ENCODE measurements at regions not wholly inside any gene's neighbourhood (a gene's known extent, or its start where the extent isn't known, plus 50 kb on each side); places are given as distances from the start of the nearest gene placed in this dataset.

- Histone ChIP-seq H2AFZ (ENCODE audit: control insufficient read depth, low read length) (no peak overlapping the region), H3K27me3 (ENCODE audit: control insufficient read depth, extremely low read depth, insufficient read depth, low read length) (no peaks in the 10 kb centered on the region), H3K9me3 (ENCODE audit: control insufficient read depth, low read depth, low read length) (peaks cover 3% of the 10 kb centered on the region), H3K9ac (ENCODE audit: control insufficient read depth, extremely low read depth, insufficient read depth, low read length) (no peak overlapping the region), H3K4me2 (ENCODE audit: control insufficient read depth, extremely low read depth, insufficient read depth, low read depth, low read length) (no peak overlapping the region), H3K4me1 (ENCODE audit: control insufficient read depth, extremely low read depth, insufficient read depth, low read length) (peaks cover 5% of the 10 kb centered on the region), H3K9me1 (ENCODE audit: control insufficient read depth, extremely low read depth, insufficient read depth, low read length) (no peaks in the 10 kb centered on the region), H3K4me3 (ENCODE audit: control insufficient read depth in 2 of 3, extremely low read depth in 1 of 3, insufficient read depth in 2 of 3, low read depth in 1 of 3, low read length in 3 of 3) (no peak overlapping the region), H3K36me3 (ENCODE audit: control insufficient read depth in 2 of 2, extremely low read depth in 1 of 2, insufficient read depth in 2 of 2, low read length in 2 of 2) (no peaks in the 10 kb centered on the region), H4K20me1 (ENCODE audit: control insufficient read depth, extremely low read depth, insufficient read depth, low read length) (no peaks in the 10 kb centered on the region), H3K27ac (ENCODE audit: control insufficient read depth, insufficient read depth, low read length) (no peak overlapping the region), H3K79me2 (ENCODE audit: control insufficient read depth, insufficient read depth, low read length) (no peaks in the 10 kb centered on the region)
- TF ChIP-seq EZH2 (IDR thresholded peaks at IDR 0.05; ENCODE audit: low read length) = no peak
- TF ChIP-seq CTCF (optimal IDR thresholded peaks at IDR 0.05 in 1 of 3, IDR thresholded peaks at IDR 0.05 in 1 of 3, conservative IDR thresholded peaks at IDR 0.05 in 1 of 3; ENCODE audit: extremely low read depth in 1 of 3, insufficient read depth in 2 of 3, low read length in 3 of 3) = no peak
- DNase-seq (ENCODE audit: low read depth, low spot score) (no peak), FAIRE-seq (no peak)
- dilution Hi-C loops (cut with MboI; ENCODE audit: extremely low pct_ligation_motif_present, low sequenced_read_pairs) = no loop called here
These were observed 257.9 kb downstream of the NDUFA10 start for GRCh38 chr2:239767021-239767905.

- Histone ChIP-seq H3K27ac (ENCODE audit: control insufficient read depth, insufficient read depth, low read length) (no peak overlapping the region), H3K4me1 (ENCODE audit: control insufficient read depth, extremely low read depth, insufficient read depth, low read length) (peaks cover 5% of the 10 kb centered on the region), H3K4me2 (ENCODE audit: control insufficient read depth, extremely low read depth, insufficient read depth, low read depth, low read length) (no peak overlapping the region), H4K20me1 (ENCODE audit: control insufficient read depth, extremely low read depth, insufficient read depth, low read length) (no peaks in the 10 kb centered on the region), H3K79me2 (ENCODE audit: control insufficient read depth, insufficient read depth, low read length) (no peaks in the 10 kb centered on the region), H3K36me3 (ENCODE audit: control insufficient read depth in 2 of 2, extremely low read depth in 1 of 2, insufficient read depth in 2 of 2, low read length in 2 of 2) (no peaks in the 10 kb centered on the region), H3K9me1 (ENCODE audit: control insufficient read depth, extremely low read depth, insufficient read depth, low read length) (no peaks in the 10 kb centered on the region), H3K9me3 (ENCODE audit: control insufficient read depth, low read depth, low read length) (no peaks in the 10 kb centered on the region), H2AFZ (ENCODE audit: control insufficient read depth, low read length) (no peak overlapping the region), H3K27me3 (ENCODE audit: control insufficient read depth, extremely low read depth, insufficient read depth, low read length) (no peaks in the 10 kb centered on the region), H3K4me3 (ENCODE audit: control insufficient read depth in 2 of 3, extremely low read depth in 1 of 3, insufficient read depth in 2 of 3, low read depth in 1 of 3, low read length in 3 of 3) (no peak overlapping the region), H3K9ac (ENCODE audit: control insufficient read depth, extremely low read depth, insufficient read depth, low read length) (no peak overlapping the region)
- DNase-seq (ENCODE audit: low read depth, low spot score) (no peak), FAIRE-seq (no peak)
- no peak for TF ChIP-seq EZH2 (IDR thresholded peaks at IDR 0.05; ENCODE audit: low read length)
- no peak for TF ChIP-seq CTCF (optimal IDR thresholded peaks at IDR 0.05 in 1 of 3, IDR thresholded peaks at IDR 0.05 in 1 of 3, conservative IDR thresholded peaks at IDR 0.05 in 1 of 3; ENCODE audit: extremely low read depth in 1 of 3, insufficient read depth in 2 of 3, low read length in 3 of 3)
- dilution Hi-C loops (cut with MboI; ENCODE audit: extremely low pct_ligation_motif_present, low sequenced_read_pairs) = no loop called here
These were observed 259.2 kb downstream of the NDUFA10 start for GRCh38 chr2:239765911-239766310.

All from keratinocyte (primary cell).